HEK293 (cell line): ENCODE measurements at regions not wholly inside any gene's neighbourhood (a gene's known extent, or its start where the extent isn't known, plus 50 kb on each side); places are given as distances from the start of the nearest gene placed in this dataset.

Source experiments
- CTCF ChIA-PET: fragments of 350-600 bp; formaldehyde crosslinking; extraction: SDS; loops from one replicate; lab custom pipeline; 2021; ENCODE audit warnings: antibody characterized with exemption; lab: Yijun Ruan, JAX
- POLR2A ChIA-PET: fragments of 300-600 bp; formaldehyde crosslinking; extraction: SDS; loops from one replicate; lab custom pipeline; 2020; ENCODE audit warnings: antibody characterized with exemption, inconsistent platforms; lab: Yijun Ruan, JAX
- H3K27ac ChIP-seq: fragments of 200-500 bp; sonication (Bioruptor generic); 2 replicates; pipeline ENCODE4 v1.5.1; 2014; ENCODE audit warnings: low read depth, low read length, control low read depth, inconsistent platforms; ENCODE audit errors: extremely low read depth
- H3K36me3 ChIP-seq, 2 experiments: fragments of 200-500 bp in 1 of 2; sonication (Bioruptor generic) in 1 of 2; 1 replicate in 1 of 2; 2 replicates in 1 of 2; pipeline ENCODE4 v1.5.1; 2014 to 2017; ENCODE audit warnings: inconsistent platforms in 2 of 2, low read length in 2 of 2; ENCODE audit not compliant: control insufficient read depth in 2 of 2, insufficient read depth in 1 of 2
- H3K4me1 ChIP-seq: fragments of 200-500 bp; sonication (Bioruptor generic); 2 replicates; pipeline ENCODE4 v1.5.1; 2014; ENCODE audit warnings: mild to moderate bottlenecking, low read length, inconsistent platforms; ENCODE audit not compliant: control insufficient read depth, insufficient read depth
- H3K4me3 ChIP-seq: 2 replicates; pipeline ENCODE4 v1.5.1; 2011; ENCODE audit warnings: low read depth, mild to moderate bottlenecking, control low read depth, low read length, moderate library complexity
- H3K9me3 ChIP-seq: fragments of 200-500 bp; sonication (Bioruptor generic); 2 replicates; pipeline ENCODE4 v1.5.1; 2014; ENCODE audit warnings: low read depth, low read length, inconsistent platforms; ENCODE audit not compliant: control insufficient read depth, insufficient read depth
- GFI1B ChIP-seq: fragments of 450-650 bp; formaldehyde crosslinking; IDR thresholded peaks from 2 replicates; pipeline ENCODE4 v1.5.1; 2016; ENCODE audit warnings: missing biosample characterization, missing genetic modification characterization
- GLIS1 ChIP-seq: fragments of 450-650 bp; formaldehyde crosslinking; IDR thresholded peaks from 2 replicates; pipeline ENCODE4 v1.5.1; 2016; ENCODE audit warnings: missing biosample characterization, missing genetic modification characterization
- HOXA7 ChIP-seq: sonication (generic); formaldehyde crosslinking; IDR thresholded peaks from 2 replicates; pipeline ENCODE4 v1.8.1; 2022; ENCODE audit warnings: missing genetic modification reagents, borderline replicate concordance
- PRDM2 ChIP-seq: fragments of 450-650 bp; formaldehyde crosslinking; IDR thresholded peaks from 2 replicates; pipeline ENCODE4 v1.5.1; 2016; ENCODE audit warnings: missing biosample characterization, missing genetic modification characterization, borderline replicate concordance
- REPIN1 ChIP-seq: fragments of 450-650 bp; formaldehyde crosslinking; IDR thresholded peaks from 2 replicates; pipeline ENCODE4 v1.5.1; 2017; ENCODE audit warnings: missing biosample characterization, missing genetic modification characterization, low read depth
- TCF7L2 ChIP-seq: IDR thresholded peaks from 2 replicates; pipeline ENCODE4 v1.6.1; 2011; ENCODE audit warnings: low read depth, mild to moderate bottlenecking, inconsistent platforms, low read length, moderate library complexity, borderline replicate concordance
- ZBTB21 ChIP-seq: fragments of 450-650 bp; formaldehyde crosslinking; IDR thresholded peaks from 2 replicates; pipeline ENCODE4 v1.5.1; 2017; ENCODE audit warnings: missing biosample characterization, missing genetic modification characterization
- ZNF112 ChIP-seq: fragments of 450-650 bp; formaldehyde crosslinking; IDR thresholded peaks from 2 replicates; pipeline ENCODE4 v1.5.0; 2017; ENCODE audit warnings: missing biosample characterization, missing genetic modification characterization
- ZNF596 ChIP-seq: fragments of 450-650 bp; IDR thresholded peaks from 2 replicates; pipeline ENCODE4 v1.5.0; 2018; ENCODE audit warnings: missing biosample characterization, mild to moderate bottlenecking, missing genetic modification characterization, moderate library complexity
- ZNF645 ChIP-seq: fragments of 450-650 bp; formaldehyde crosslinking; IDR thresholded peaks from 2 replicates; pipeline ENCODE4; 2016; ENCODE audit warnings: missing biosample characterization, missing genetic modification characterization
- TF ChIP-seq, protein P1 (sequence below): fragments of 450-650 bp; formaldehyde crosslinking; IDR thresholded peaks from 2 replicates; pipeline ENCODE4 v1.5.1; 2016; ENCODE audit warnings: missing biosample characterization, missing genetic modification characterization
- TF ChIP-seq, protein P2 (sequence below): fragments of 450-650 bp; formaldehyde crosslinking; IDR thresholded peaks from 2 replicates; pipeline ENCODE4 v1.5.1; 2016; ENCODE audit warnings: missing biosample characterization, missing genetic modification characterization
- TF ChIP-seq, protein P3 (sequence below): fragments of 450-650 bp; formaldehyde crosslinking; IDR thresholded peaks from 2 replicates; pipeline ENCODE4 v1.5.1; 2017; ENCODE audit warnings: missing biosample characterization, missing genetic modification characterization

GRCh38 chr16:79833559-79833958 lies 233.0 kb upstream of the MAF start:
- Histone ChIP-seq H3K4me1 (no peaks in the 10 kb centered on the region), H3K36me3 (no peaks in the 10 kb centered on the region)
- CTCF ChIA-PET, result no interaction called here
- TF ChIP-seq, protein P1, sequence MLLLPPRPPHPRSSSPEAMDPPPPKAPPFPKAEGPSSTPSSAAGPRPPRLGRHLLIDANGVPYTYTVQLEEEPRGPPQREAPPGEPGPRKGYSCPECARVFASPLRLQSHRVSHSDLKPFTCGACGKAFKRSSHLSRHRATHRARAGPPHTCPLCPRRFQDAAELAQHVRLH (tag by site-specific recombination), result no peak
- no peak for TF ChIP-seq GLIS1 (tag by site-specific recombination)
- TF ChIP-seq, all 188 proteins: peak for 0
- no peak overlapping the region for H3K27ac ChIP-seq
- H3K4me3 ChIP-seq, result no peak overlapping the region
- POLR2A ChIA-PET, result no interaction called here
- H3K9me3 ChIP-seq, result no peaks in the 10 kb centered on the region

DNA sequence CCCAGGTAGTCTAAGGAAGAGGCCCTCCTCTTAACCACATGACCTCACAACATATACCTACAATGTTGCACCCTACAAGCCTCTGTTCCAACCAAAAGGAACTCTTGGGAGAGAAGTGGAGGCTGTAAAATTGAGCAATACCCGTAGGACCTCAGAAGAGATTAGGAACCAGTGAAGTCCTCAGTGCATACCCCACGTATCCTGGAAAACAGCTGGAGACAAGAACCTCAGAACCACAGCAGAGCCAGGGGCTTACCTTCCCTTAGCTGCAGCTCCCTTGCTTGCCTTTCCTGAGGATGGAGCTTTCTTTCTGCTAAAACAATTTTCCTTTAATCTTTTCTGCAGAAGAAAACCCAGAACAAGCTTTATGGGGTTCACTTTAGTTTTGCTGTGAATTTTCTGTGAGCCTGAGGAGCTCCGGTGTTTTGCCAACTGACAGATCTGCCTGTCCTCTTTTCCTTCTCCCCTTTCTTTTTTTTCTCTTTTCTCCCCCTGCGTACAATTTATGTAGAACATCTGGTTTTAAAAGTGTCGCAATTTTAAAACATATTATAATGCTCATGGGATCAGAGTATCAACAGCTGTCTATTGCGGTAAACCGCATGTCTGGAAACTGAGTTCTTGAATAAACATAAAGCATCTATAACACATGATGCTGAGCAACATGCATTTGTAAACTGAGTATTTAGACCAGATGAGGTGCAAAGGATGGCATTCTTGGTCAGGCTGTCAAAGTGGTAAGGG lies 226.4 kb upstream of the MAF start:
- no peak for TF ChIP-seq HOXA7 (CRISPR knock-in tag)
- no peak for TF ChIP-seq ZNF112 (tag by site-specific recombination)
- TF ChIP-seq ZNF596, result no peak
- no peak for TF ChIP-seq PRDM2 (tag by site-specific recombination)
- TF ChIP-seq, protein P1 (tag by site-specific recombination), result no peak
- no peak for TF ChIP-seq REPIN1 (tag by site-specific recombination)
- TF ChIP-seq ZBTB21 (tag by site-specific recombination), result no peak
- TF ChIP-seq TCF7L2, result no peak
- no peak for TF ChIP-seq GFI1B (tag by site-specific recombination)
- TF ChIP-seq, protein P2, sequence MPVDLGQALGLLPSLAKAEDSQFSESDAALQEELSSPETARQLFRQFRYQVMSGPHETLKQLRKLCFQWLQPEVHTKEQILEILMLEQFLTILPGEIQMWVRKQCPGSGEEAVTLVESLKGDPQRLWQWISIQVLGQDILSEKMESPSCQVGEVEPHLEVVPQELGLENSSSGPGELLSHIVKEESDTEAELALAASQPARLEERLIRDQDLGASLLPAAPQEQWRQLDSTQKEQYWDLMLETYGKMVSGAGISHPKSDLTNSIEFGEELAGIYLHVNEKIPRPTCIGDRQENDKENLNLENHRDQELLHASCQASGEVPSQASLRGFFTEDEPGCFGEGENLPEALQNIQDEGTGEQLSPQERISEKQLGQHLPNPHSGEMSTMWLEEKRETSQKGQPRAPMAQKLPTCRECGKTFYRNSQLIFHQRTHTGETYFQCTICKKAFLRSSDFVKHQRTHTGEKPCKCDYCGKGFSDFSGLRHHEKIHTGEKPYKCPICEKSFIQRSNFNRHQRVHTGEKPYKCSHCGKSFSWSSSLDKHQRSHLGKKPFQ (tag by site-specific recombination), result no peak
- TF ChIP-seq, protein P3, sequence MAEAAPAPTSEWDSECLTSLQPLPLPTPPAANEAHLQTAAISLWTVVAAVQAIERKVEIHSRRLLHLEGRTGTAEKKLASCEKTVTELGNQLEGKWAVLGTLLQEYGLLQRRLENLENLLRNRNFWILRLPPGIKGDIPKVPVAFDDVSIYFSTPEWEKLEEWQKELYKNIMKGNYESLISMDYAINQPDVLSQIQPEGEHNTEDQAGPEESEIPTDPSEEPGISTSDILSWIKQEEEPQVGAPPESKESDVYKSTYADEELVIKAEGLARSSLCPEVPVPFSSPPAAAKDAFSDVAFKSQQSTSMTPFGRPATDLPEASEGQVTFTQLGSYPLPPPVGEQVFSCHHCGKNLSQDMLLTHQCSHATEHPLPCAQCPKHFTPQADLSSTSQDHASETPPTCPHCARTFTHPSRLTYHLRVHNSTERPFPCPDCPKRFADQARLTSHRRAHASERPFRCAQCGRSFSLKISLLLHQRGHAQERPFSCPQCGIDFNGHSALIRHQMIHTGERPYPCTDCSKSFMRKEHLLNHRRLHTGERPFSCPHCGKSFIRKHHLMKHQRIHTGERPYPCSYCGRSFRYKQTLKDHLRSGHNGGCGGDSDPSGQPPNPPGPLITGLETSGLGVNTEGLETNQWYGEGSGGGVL, result no peak
- no peak for TF ChIP-seq ZNF645
- Histone ChIP-seq H3K9me3 (no peaks in the 10 kb centered on the region), H3K27ac (no peak overlapping the region), H3K36me3 (no peaks in the 10 kb centered on the region), H3K4me3 (no peak overlapping the region), H3K4me1 (no peaks in the 10 kb centered on the region)
- ChIA-PET POLR2A (no interaction called here), CTCF (no interaction called here)
